Dendritic cell treated with granulocyte-macrophage colony-stimulating factor and Interleukin-4, amounts not matched to agents 40 ng/mL and 50 ng/mL, for 4 days (primary cell): ENCODE measurements at regions not wholly inside any gene's neighbourhood (a gene's known extent, or its start where the extent isn't known, plus 50 kb on each side); places are given as distances from the start of the nearest gene placed in this dataset.
"Not testable (repeated sequence)": the region's sequence is repeated elsewhere in the genome, so short reads cannot be mapped to it uniquely, and the experiment has no call there.

Experiments
- H3K27ac Mint-ChIP-seq: one replicate; pipeline ENCODE4 v1.8.0; 2022; ENCODE audit warnings: mild to moderate bottlenecking, mixed read lengths
- H3K27me3 Mint-ChIP-seq: one replicate; pipeline ENCODE4 v1.8.0; 2022; ENCODE audit warnings: mild to moderate bottlenecking, mixed read lengths
- H3K36me3 Mint-ChIP-seq: one replicate; pipeline ENCODE4 v1.8.0; 2022; ENCODE audit warnings: low read depth, mixed read lengths
- H3K4me1 Mint-ChIP-seq: one replicate; pipeline ENCODE4 v1.8.0; 2022; ENCODE audit warnings: low read depth, mixed read lengths
- H3K4me3 Mint-ChIP-seq: one replicate; pipeline ENCODE4 v1.8.0; 2022; ENCODE audit warnings: mild to moderate bottlenecking, moderate library complexity, mixed read lengths
- H3K9me3 Mint-ChIP-seq: one replicate; pipeline ENCODE4 v1.8.0; 2022; ENCODE audit warnings: mixed read lengths
- intact Hi-C: fragments of 100-400 bp; cut with micrococcal nuclease; formaldehyde crosslinking; loops from one replicate; pipeline ENCODE4 v1.15.0; 2022

GRCh38 chrX:129361576-129361975, 161.7 kb downstream of the SMARCA1 start:
- H3K9me3 Mint-ChIP-seq, result no peaks in the 10 kb centered on the region
- intact Hi-C loops, result loop anchor here (5.0 kb wide), 1 partner anchor 544 kb away; no protein-coding TSS in a partner anchor
- H3K4me3 Mint-ChIP-seq, result no peak overlapping the region
- peaks cover 5% of the 10 kb centered on the region for H3K4me1 Mint-ChIP-seq
- no peaks in the 10 kb centered on the region for H3K27me3 Mint-ChIP-seq
- no peak overlapping the region for H3K27ac Mint-ChIP-seq
- H3K36me3 Mint-ChIP-seq, result no peaks in the 10 kb centered on the region

GRCh38 chrX:129360175-129360574, 163.1 kb downstream of the SMARCA1 start:
- H3K4me1 Mint-ChIP-seq, result peaks cover 5% of the 10 kb centered on the region
- intact Hi-C loops, result loop anchor here (5.0 kb wide), 1 partner anchor 543 kb away; no protein-coding TSS in a partner anchor
- no peak overlapping the region for H3K27ac Mint-ChIP-seq
- no peak overlapping the region for H3K4me3 Mint-ChIP-seq
- H3K27me3 Mint-ChIP-seq, result no peaks in the 10 kb centered on the region
- H3K36me3 Mint-ChIP-seq, result no peaks in the 10 kb centered on the region
- H3K9me3 Mint-ChIP-seq, result no peaks in the 10 kb centered on the region

GRCh38 chrX:129359269-129359668, 164.0 kb downstream of the SMARCA1 start:
- no peaks in the 10 kb centered on the region for H3K36me3 Mint-ChIP-seq
- no peak overlapping the region for H3K27ac Mint-ChIP-seq
- peaks cover 5% of the 10 kb centered on the region for H3K4me1 Mint-ChIP-seq
- H3K9me3 Mint-ChIP-seq, result no peaks in the 10 kb centered on the region
- no peaks in the 10 kb centered on the region for H3K27me3 Mint-ChIP-seq
- intact Hi-C loops, result no loop called here
- no peak overlapping the region for H3K4me3 Mint-ChIP-seq

- intact Hi-C loops, H3K36me3 Mint-ChIP-seq, H3K4me1 Mint-ChIP-seq, H3K27ac Mint-ChIP-seq, H3K9me3 Mint-ChIP-seq, H3K27me3 Mint-ChIP-seq, H3K4me3 Mint-ChIP-seq: not testable (repeated sequence)
Observed at GRCh38 chrX:129357428-129357827, 165.9 kb downstream of the SMARCA1 start.

- Mint-ChIP-seq H3K4me3 (no peak overlapping the region), H3K36me3 (no peaks in the 10 kb centered on the region), H3K27me3 (no peaks in the 10 kb centered on the region), H3K4me1 (no peaks in the 10 kb centered on the region), H3K9me3 (peaks cover 11% of the 10 kb centered on the region), H3K27ac (no peak overlapping the region)
- intact Hi-C loops, result no loop called here
Observed at GRCh38 chrX:129347291-129347690, 176.0 kb downstream of the SMARCA1 start.

GRCh38 chrX:129346574-129346973, 176.7 kb downstream of the SMARCA1 start:
- Mint-ChIP-seq H3K27ac (no peak overlapping the region), H3K9me3 (peaks cover 11% of the 10 kb centered on the region), H3K4me3 (no peak overlapping the region), H3K36me3 (no peaks in the 10 kb centered on the region), H3K4me1 (no peaks in the 10 kb centered on the region), H3K27me3 (no peaks in the 10 kb centered on the region)
- intact Hi-C loops, result no loop called here

- intact Hi-C loops, H3K27ac Mint-ChIP-seq, H3K27me3 Mint-ChIP-seq, H3K4me1 Mint-ChIP-seq, H3K36me3 Mint-ChIP-seq, H3K4me3 Mint-ChIP-seq: not testable (repeated sequence)
- H3K9me3 Mint-ChIP-seq, result peaks cover 21% of the 10 kb centered on the region
Observed at GRCh38 chrX:129337264-129337663, 186.0 kb downstream of the SMARCA1 start.

- Mint-ChIP-seq H3K4me3 (no peak overlapping the region), H3K4me1 (no peaks in the 10 kb centered on the region), H3K36me3 (no peaks in the 10 kb centered on the region), H3K27ac (no peak overlapping the region), H3K27me3 (no peaks in the 10 kb centered on the region), H3K9me3 (no peaks in the 10 kb centered on the region)
- intact Hi-C loops, result no loop called here
Observed at GRCh38 chrX:129323115-129323514, 200.2 kb downstream of the SMARCA1 start.

- Mint-ChIP-seq H3K27me3 (no peaks in the 10 kb centered on the region), H3K36me3 (no peaks in the 10 kb centered on the region), H3K4me1 (no peaks in the 10 kb centered on the region), H3K27ac (no peak overlapping the region), H3K4me3 (no peak overlapping the region), H3K9me3 (no peaks in the 10 kb centered on the region)
- intact Hi-C loops, result loop anchor here (2.0 kb wide), 1 partner anchor 144 kb away; no protein-coding TSS in a partner anchor
Observed at GRCh38 chrX:129318375-129318774, 204.9 kb downstream of the SMARCA1 start.

GRCh38 chrX:129316461-129316860, 206.8 kb downstream of the SMARCA1 start:
- H3K4me3 Mint-ChIP-seq, result no peak overlapping the region
- H3K27ac Mint-ChIP-seq, result no peak overlapping the region
- H3K4me1 Mint-ChIP-seq, result no peaks in the 10 kb centered on the region
- H3K36me3 Mint-ChIP-seq, result no peaks in the 10 kb centered on the region
- intact Hi-C loops, result no loop called here
- no peaks in the 10 kb centered on the region for H3K9me3 Mint-ChIP-seq
- no peaks in the 10 kb centered on the region for H3K27me3 Mint-ChIP-seq

- H3K4me3 Mint-ChIP-seq, result no peak overlapping the region
- no peaks in the 10 kb centered on the region for H3K9me3 Mint-ChIP-seq
- no peaks in the 10 kb centered on the region for H3K36me3 Mint-ChIP-seq
- intact Hi-C loops, result no loop called here
- H3K4me1 Mint-ChIP-seq, result no peaks in the 10 kb centered on the region
- no peak overlapping the region for H3K27ac Mint-ChIP-seq
- no peaks in the 10 kb centered on the region for H3K27me3 Mint-ChIP-seq
Observed at GRCh38 chrX:129310000-129310399, 213.3 kb downstream of the SMARCA1 start.

GRCh38 chrX:129262912-129263311, 260.4 kb downstream of the SMARCA1 start:
- no peaks in the 10 kb centered on the region for H3K36me3 Mint-ChIP-seq
- no peaks in the 10 kb centered on the region for H3K9me3 Mint-ChIP-seq
- H3K27me3 Mint-ChIP-seq, result no peaks in the 10 kb centered on the region
- intact Hi-C loops, result no loop called here
- H3K27ac Mint-ChIP-seq, result no peak overlapping the region
- H3K4me3 Mint-ChIP-seq, result no peak overlapping the region
- peaks cover 23% of the 10 kb centered on the region for H3K4me1 Mint-ChIP-seq

GRCh38 chrX:129255516-129255915, 267.8 kb downstream of the SMARCA1 start:
- H3K27me3 Mint-ChIP-seq, intact Hi-C loops, H3K4me3 Mint-ChIP-seq, H3K36me3 Mint-ChIP-seq, H3K9me3 Mint-ChIP-seq, H3K27ac Mint-ChIP-seq: not testable (repeated sequence)
- peaks cover 14% of the 10 kb centered on the region for H3K4me1 Mint-ChIP-seq

GRCh38 chrX:129249563-129249962, 273.7 kb downstream of the SMARCA1 start:
- Mint-ChIP-seq H3K36me3 (no peaks in the 10 kb centered on the region), H3K27me3 (peaks cover 2% of the 10 kb centered on the region), H3K4me1 (no peaks in the 10 kb centered on the region), H3K4me3 (no peak overlapping the region), H3K9me3 (no peaks in the 10 kb centered on the region), H3K27ac (no peak overlapping the region)
- intact Hi-C loops, result no loop called here

- Mint-ChIP-seq H3K36me3 (no peaks in the 10 kb centered on the region), H3K4me3 (no peak overlapping the region), H3K27ac (no peak overlapping the region), H3K4me1 (no peaks in the 10 kb centered on the region), H3K27me3 (peaks cover 2% of the 10 kb centered on the region), H3K9me3 (no peaks in the 10 kb centered on the region)
- intact Hi-C loops, result no loop called here
Observed at GRCh38 chrX:129247642-129248041, 275.6 kb downstream of the SMARCA1 start.
